IMR-90 (cell line): ENCODE measurements at regions not wholly inside any gene's neighbourhood (a gene's known extent, or its start where the extent isn't known, plus 50 kb on each side); places are given as distances from the start of the nearest gene placed in this dataset.

ENCODE experiments used
- ATAC-seq: fragments of 200-7000 bp; cut with Tn5 transposase; 2 replicates; pipeline ENCODE4 v1.9.1; 2020; ENCODE audit warnings: low read depth, mild to moderate bottlenecking, moderate library complexity
- BruUV-seq: library from RNA; stranded (reverse); fragments of 400-500 nt; replicated peaks from 2 replicates; lab custom pipeline; 2021; lab: Mats Ljungman, UMichigan
- CTCF ChIA-PET: fragments of 300-600 bp; formaldehyde crosslinking; extraction: SDS; loops from one replicate; lab custom pipeline; 2021; ENCODE audit warnings: antibody characterized with exemption; lab: Yijun Ruan, JAX
- POLR2A ChIA-PET: fragments of 300-600 bp; sonication (Branson Sonifier 250); formaldehyde crosslinking; loops from one replicate; lab custom pipeline; 2022; ENCODE audit warnings: antibody characterized with exemption; ENCODE audit not compliant: unreplicated experiment; lab: Charles Lee
- DNase-seq: peaks from one replicate; pipeline ENCODE4 v3.0.0; 2013
- H2AFZ ChIP-seq: replicated peaks from 2 replicates; pipeline ENCODE3; 2013; ENCODE audit warnings: low read length, mild to moderate bottlenecking; ENCODE audit not compliant: poor library complexity
- H2AK5ac ChIP-seq: 2 replicates; pipeline ENCODE4 v1.6.1; 2013; ENCODE audit warnings: low read depth, low read length, inconsistent platforms
- H2AK9ac ChIP-seq: replicated peaks from 2 replicates; pipeline ENCODE3; 2013; ENCODE audit warnings: mild to moderate bottlenecking, low read depth, low read length, moderate library complexity; ENCODE audit not compliant: poor library complexity
- H2BK120ac ChIP-seq: 2 replicates; pipeline ENCODE4 v1.6.1; 2013; ENCODE audit warnings: low read depth, low read length, inconsistent platforms
- H2BK15ac ChIP-seq: 3 replicates; pipeline ENCODE4 v1.6.1; 2013; ENCODE audit warnings: low read depth, low read length, inconsistent platforms
- H2BK20ac ChIP-seq: 2 replicates; pipeline ENCODE4 v1.6.1; 2013; ENCODE audit warnings: low read depth, mild to moderate bottlenecking, inconsistent platforms, low read length, moderate library complexity
- H2BK5ac ChIP-seq: 2 replicates; pipeline ENCODE4 v1.6.1; 2013; ENCODE audit warnings: mild to moderate bottlenecking, low read depth, low read length, inconsistent platforms; ENCODE audit not compliant: poor library complexity, severe bottlenecking
- H3K14ac ChIP-seq: replicated peaks from 2 replicates; pipeline ENCODE4 v1.6.1; 2013; ENCODE audit warnings: low read depth, low read length, inconsistent platforms
- H3K18ac ChIP-seq: 2 replicates; pipeline ENCODE4 v1.6.1; 2013; ENCODE audit warnings: low read depth, low read length, control low read depth
- H3K23ac ChIP-seq: 2 replicates; pipeline ENCODE4 v1.6.1; 2013; ENCODE audit warnings: low read depth, low read length, inconsistent platforms
- H3K27ac ChIP-seq: 2 replicates; pipeline ENCODE4 v1.5.1; 2013; ENCODE audit warnings: mild to moderate bottlenecking, control low read depth, low read length; ENCODE audit not compliant: insufficient read depth
- H3K27me3 ChIP-seq: 2 replicates; pipeline ENCODE4 v1.6.1; 2013; ENCODE audit warnings: low read length; ENCODE audit not compliant: control insufficient read depth, insufficient read depth
- H3K36me3 ChIP-seq: 2 replicates; pipeline ENCODE4 v1.6.1; 2013; ENCODE audit warnings: low read length, mixed read lengths; ENCODE audit not compliant: control insufficient read depth, insufficient read depth
- H3K4ac ChIP-seq: 2 replicates; pipeline ENCODE4 v1.6.1; 2013; ENCODE audit warnings: low read depth, low read length, inconsistent platforms
- H3K4me1 ChIP-seq: 2 replicates; pipeline ENCODE4 v1.6.1; 2013; ENCODE audit warnings: low read length, mixed read lengths; ENCODE audit not compliant: control insufficient read depth, insufficient read depth
- H3K4me2 ChIP-seq: 2 replicates; pipeline ENCODE4 v1.6.1; 2013; ENCODE audit warnings: low read depth, mild to moderate bottlenecking, control low read depth, low read length, moderate library complexity
- H3K4me3 ChIP-seq: 2 replicates; pipeline ENCODE4 v1.5.1; 2013; ENCODE audit warnings: low read depth, mild to moderate bottlenecking, control low read depth, low read length, moderate library complexity; ENCODE audit not compliant: insufficient read depth
- H3K56ac ChIP-seq: 2 replicates; pipeline ENCODE4 v1.6.1; 2013; ENCODE audit warnings: low read length, inconsistent platforms; ENCODE audit not compliant: insufficient read depth; ENCODE audit errors: extremely low read depth
- H3K79me1 ChIP-seq, 2 experiments: 2 replicates each; pipeline ENCODE4 v1.6.1; 2013; ENCODE audit warnings: low read length in 2 of 2, inconsistent platforms in 1 of 2, low read depth in 1 of 2
- H3K9ac ChIP-seq: 2 replicates; pipeline ENCODE4 v1.6.1; 2013; ENCODE audit warnings: low read depth, low read length, control low read depth
- H3K9me1 ChIP-seq: 2 replicates; pipeline ENCODE4 v1.6.1; 2013; ENCODE audit warnings: low read length, inconsistent platforms; ENCODE audit not compliant: insufficient read depth
- H3K9me3 ChIP-seq: 2 replicates; pipeline ENCODE4 v1.6.1; 2013; ENCODE audit warnings: low read length; ENCODE audit not compliant: control insufficient read depth, insufficient read depth
- H4K20me1 ChIP-seq: 2 replicates; pipeline ENCODE4 v1.6.1; 2013; ENCODE audit warnings: low read length, inconsistent platforms; ENCODE audit not compliant: insufficient read depth
- H4K5ac ChIP-seq: 2 replicates; pipeline ENCODE4 v1.6.1; 2013; ENCODE audit warnings: mild to moderate bottlenecking, low read depth, low read length, control low read depth
- H4K8ac ChIP-seq, 2 experiments: 2 replicates each; pipeline ENCODE4 v1.6.1; 2013; ENCODE audit warnings: low read depth in 2 of 2, low read length in 2 of 2, control low read depth in 1 of 2, inconsistent platforms in 1 of 2
- H4K91ac ChIP-seq: 2 replicates; pipeline ENCODE4 v1.6.1; 2013; ENCODE audit warnings: low read depth, low read length, inconsistent platforms; ENCODE audit not compliant: insufficient read depth
- CEBPB ChIP-seq: IDR thresholded peaks from 2 replicates; pipeline ENCODE4 v1.6.1; 2012; ENCODE audit warnings: low read depth, low read length, improper control_type of control experiment
- CHD1 ChIP-seq: IDR thresholded peaks from 2 replicates; pipeline ENCODE4 v1.6.1; 2012; ENCODE audit warnings: low read depth, low read length, improper control_type of control experiment
- FOS ChIP-seq: fragments of 150-350 bp; IDR thresholded peaks from 2 replicates; pipeline ENCODE4 v1.6.1; 2016; ENCODE audit warnings: low read depth, low read length
- MXI1 ChIP-seq: IDR thresholded peaks from 2 replicates; pipeline ENCODE4 v1.6.1; 2012; ENCODE audit warnings: low read depth, mild to moderate bottlenecking, low read length, moderate library complexity, borderline replicate concordance
- RAD21 ChIP-seq: IDR thresholded peaks from 2 replicates; pipeline ENCODE4 v1.6.1; 2012; ENCODE audit warnings: low read length, improper control_type of control experiment
- WGBS, 2 experiments: methylation state at CpG; one replicate each; pipeline versions ENCODE4 v1.1.5 to v1.1.7; 2013; ENCODE audit warnings: missing lambda C conversion rate in 2 of 2; ENCODE audit not compliant: insufficient read length in 1 of 2; ENCODE audit errors: extremely low coverage in 2 of 2; 5-methylcytosine and 5-hydroxymethylcytosine counted together
- dilution Hi-C: fragments of 300-500 bp; cut with HindIII; formaldehyde crosslinking; loops from one replicate; pipeline ENCODE4 v1.14.3; 2018; ENCODE audit warnings: low sequenced_read_pairs; ENCODE audit not compliant: unreplicated experiment
- in situ Hi-C: fragments of 300-500 bp; cut with MboI; formaldehyde crosslinking; loops from 3 replicates; pipeline ENCODE4 v1.14.3; 2019; ENCODE audit warnings: low sequenced_read_pairs, inconsistent platforms, mixed read lengths
- intact Hi-C: fragments of 100-400 bp; cut with micrococcal nuclease; formaldehyde crosslinking; loops from 2 replicates; pipeline ENCODE4 v1.10.0; 2022
- TF ChIP-seq, protein P1 (sequence below): fragments of 150-350 bp; IDR thresholded peaks from 2 replicates; pipeline ENCODE4 v1.6.1; 2016; ENCODE audit warnings: low read depth, mild to moderate bottlenecking, low read length, moderate library complexity, borderline replicate concordance

DNA sequence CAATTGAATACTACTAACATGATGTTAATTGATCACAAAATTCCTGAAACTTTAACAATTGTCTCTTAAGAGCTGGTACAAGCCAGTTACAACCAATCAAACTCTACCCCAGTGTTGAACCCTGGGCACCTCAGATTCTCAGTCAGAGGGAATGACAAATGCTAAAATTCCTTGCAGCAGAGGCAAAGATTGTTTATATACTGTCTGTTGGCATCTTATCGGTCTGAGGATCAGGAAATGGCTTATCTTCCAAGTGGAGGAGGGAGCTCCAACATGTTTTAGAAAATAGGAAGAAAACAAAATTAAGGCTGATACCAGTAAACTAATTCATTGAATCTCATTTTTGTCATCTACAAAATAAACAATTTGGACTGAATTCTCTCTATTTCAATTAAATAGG, 527.8 kb upstream of the ZNF608 start:
- in situ Hi-C loops, result no loop called here
- BruUV-seq, result no TSS peak
- intact Hi-C loops, result no loop called here
- no peak overlapping the region for H3K27ac ChIP-seq
- H3K18ac ChIP-seq, result no peak overlapping the region
- H3K9me3 ChIP-seq, result no peaks in the 10 kb centered on the region
- H3K23ac ChIP-seq, result no peak overlapping the region
- H3K79me1 ChIP-seq, result no peaks in the 10 kb centered on the region
- no peak overlapping the region for H4K91ac ChIP-seq
- H4K8ac ChIP-seq, result no peak overlapping the region
- H2AFZ ChIP-seq, result no peak overlapping the region
- no peaks in the 10 kb centered on the region for H3K36me3 ChIP-seq
- no peak overlapping the region for H2BK120ac ChIP-seq
- H3K9ac ChIP-seq, result no peak overlapping the region
- ATAC-seq (no peak), DNase-seq (no peak)
- no peak overlapping the region for H3K4me2 ChIP-seq
- no peak overlapping the region for H3K4ac ChIP-seq
- no peak overlapping the region for H2AK5ac ChIP-seq
- H4K5ac ChIP-seq, result no peak overlapping the region
- H2BK20ac ChIP-seq, result no peak overlapping the region; the same call in 1 of the 2 replicates
- dilution Hi-C loops, result no loop called here
- peaks cover 2% of the 10 kb centered on the region; the same call in 1 of the 2 replicates for H3K4me1 ChIP-seq
- H3K27me3 ChIP-seq, result no peaks in the 10 kb centered on the region
- H4K20me1 ChIP-seq, result no peaks in the 10 kb centered on the region
- no peak overlapping the region for H3K4me3 ChIP-seq
- H2AK9ac ChIP-seq, result no peak overlapping the region
- TF ChIP-seq FOS, result no peak
- TF ChIP-seq CHD1, result no peak
- TF ChIP-seq, protein P1, sequence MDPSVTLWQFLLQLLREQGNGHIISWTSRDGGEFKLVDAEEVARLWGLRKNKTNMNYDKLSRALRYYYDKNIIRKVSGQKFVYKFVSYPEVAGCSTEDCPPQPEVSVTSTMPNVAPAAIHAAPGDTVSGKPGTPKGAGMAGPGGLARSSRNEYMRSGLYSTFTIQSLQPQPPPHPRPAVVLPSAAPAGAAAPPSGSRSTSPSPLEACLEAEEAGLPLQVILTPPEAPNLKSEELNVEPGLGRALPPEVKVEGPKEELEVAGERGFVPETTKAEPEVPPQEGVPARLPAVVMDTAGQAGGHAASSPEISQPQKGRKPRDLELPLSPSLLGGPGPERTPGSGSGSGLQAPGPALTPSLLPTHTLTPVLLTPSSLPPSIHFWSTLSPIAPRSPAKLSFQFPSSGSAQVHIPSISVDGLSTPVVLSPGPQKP, result no peak
- no peak for TF ChIP-seq MXI1
- TF ChIP-seq CEBPB, result no peak
- TF ChIP-seq RAD21, result no peak
- H3K56ac ChIP-seq, result no peak overlapping the region
- H2BK5ac ChIP-seq, result no peak overlapping the region
- H3K14ac ChIP-seq, result no peak overlapping the region
- 0 out of 2 replicates have a peak, but pooled peaks cover 2% of the 10 kb centered on the region for H3K9me1 ChIP-seq
- no CpG with 5 or more reads among the region's 1 CpG for WGBS, 2 experiments
- POLR2A ChIA-PET, result no interaction called here
- CTCF ChIA-PET, result no interaction called here
- no peak overlapping the region for H2BK15ac ChIP-seq
